ENCODE measurements at regions not wholly inside any gene's neighbourhood (a gene's known extent, or its start where the extent isn't known, plus 50 kb on each side); places are given as distances from the start of the nearest gene placed in this dataset.
"Not testable (repeated sequence)": the region's sequence is repeated elsewhere in the genome, so short reads cannot be mapped to it uniquely, and the experiment has no call there.

GRCh38 chr1:91606546-91607078, 106.0 kb downstream of the CDC7 start:
- DNase-seq = no peak

- not testable (repeated sequence) for DNase-seq
These were observed 107.0 kb downstream of the CDC7 start for GRCh38 chr1:91607686-91608085.

- no peak for DNase-seq
These were observed 108.2 kb downstream of the CDC7 start for GRCh38 chr1:91608876-91609275.

GRCh38 chr1:91609551-91609950, 108.9 kb downstream of the CDC7 start:
- DNase-seq = no peak

DNA sequence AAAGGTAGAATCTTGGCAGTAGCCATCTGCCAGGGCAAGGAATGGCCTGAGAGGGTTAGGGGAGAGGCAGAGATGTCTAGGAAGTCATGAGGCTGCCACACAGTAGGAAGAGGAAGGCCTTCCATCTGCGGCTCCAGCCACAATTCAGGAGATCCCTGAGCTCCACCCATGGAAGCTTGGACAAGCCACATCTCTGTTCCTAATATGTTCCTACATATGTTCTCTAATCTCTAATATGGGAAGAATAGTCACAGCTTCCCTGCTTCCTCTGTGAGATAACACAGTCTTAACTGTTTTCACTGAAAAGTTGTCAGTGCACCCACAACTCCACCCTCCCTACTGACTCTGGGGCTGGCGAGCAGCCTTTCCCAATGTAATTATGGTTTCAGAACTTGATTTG, 109.5 kb downstream of the CDC7 start:
- no peak for DNase-seq

DNA sequence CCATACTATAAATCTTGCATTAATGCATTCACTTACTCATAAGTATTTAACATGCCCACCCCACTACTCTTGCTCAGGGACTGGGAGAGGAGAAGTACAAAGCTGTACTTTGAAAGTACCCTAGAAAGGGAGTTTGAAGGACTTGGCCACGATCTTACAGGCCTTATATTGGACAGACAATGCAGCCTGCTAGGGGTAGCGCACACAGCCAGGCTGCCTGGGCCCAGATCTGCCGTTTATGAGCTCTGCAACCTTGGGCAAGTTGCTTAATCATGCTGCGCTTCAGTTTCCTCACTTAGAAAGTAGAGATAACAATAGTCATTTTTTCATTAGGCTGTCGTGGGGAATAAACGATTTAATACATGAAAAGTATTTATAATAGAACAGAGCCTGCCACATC, 110.1 kb downstream of the CDC7 start:
- no peak for DNase-seq

DNA sequence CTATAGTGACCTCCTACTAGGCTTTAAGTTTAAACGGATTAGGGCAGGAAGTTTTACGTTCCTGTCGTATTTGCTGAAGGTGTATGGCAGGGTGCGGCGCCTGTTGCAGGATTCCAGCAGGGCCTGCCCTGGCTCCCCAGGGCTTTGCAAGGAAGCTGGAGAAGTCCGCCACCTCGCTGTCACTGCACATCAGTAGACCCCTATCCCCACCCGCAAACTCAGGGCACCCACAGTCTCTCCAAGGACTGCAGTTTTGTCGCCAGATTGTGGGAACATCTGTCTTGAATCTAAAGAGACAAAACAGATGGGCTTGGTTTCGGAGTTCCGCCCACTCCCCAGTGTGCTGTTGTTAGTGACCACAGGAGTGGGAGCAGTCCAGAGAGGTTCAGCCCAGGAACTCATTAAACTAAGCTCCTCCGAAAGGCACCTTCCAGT, 110.8 kb downstream of the CDC7 start:
- DNase-seq = no peak

DNA sequence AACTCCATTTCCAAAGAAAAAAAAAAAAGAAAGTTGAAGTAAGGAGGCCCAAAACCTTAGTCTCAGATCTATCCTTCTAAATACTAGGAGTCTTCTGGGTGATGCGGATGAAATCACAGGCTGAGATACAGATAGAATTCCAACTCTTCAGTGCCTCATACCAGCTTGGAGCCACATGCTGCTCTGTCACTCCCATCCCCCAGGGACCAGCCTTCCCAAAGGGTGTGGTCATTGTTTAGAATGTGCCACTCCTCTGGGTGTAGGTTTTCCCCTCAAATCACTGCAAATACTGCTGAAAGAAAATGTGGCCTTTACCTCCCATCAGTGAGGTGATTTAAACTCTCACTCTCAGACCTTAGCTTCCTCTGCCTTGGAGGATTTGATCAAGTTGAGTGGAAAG, 112.9 kb downstream of the CDC7 start:
- no peak for DNase-seq

GRCh38 chr1:91616712-91617111, 116.1 kb downstream of the CDC7 start:
- no peak for DNase-seq

- no peak for DNase-seq
These were observed 116.7 kb downstream of the CDC7 start for GRCh38 chr1:91617285-91617765.

GRCh38 chr1:91619881-91620280, 119.2 kb downstream of the CDC7 start:
- no peak for DNase-seq

DNA sequence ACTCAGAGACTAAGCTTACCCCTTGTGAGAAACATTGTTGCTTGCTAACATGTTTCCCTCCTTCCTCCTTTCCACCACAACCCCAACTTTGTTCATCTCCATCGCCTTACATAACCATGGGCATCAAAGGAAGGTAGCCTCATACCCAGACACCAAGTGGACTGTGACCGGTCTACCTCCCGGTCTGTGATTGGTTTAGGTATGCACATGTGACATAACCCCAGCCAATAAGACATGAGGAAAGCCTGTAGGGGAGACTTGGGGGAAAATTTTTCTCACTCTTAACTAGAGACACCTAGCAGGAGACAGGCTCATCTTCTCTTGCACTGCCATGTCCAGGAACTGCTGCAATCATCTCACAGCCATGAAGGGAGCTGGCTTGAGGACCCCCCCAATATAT, 120.7 kb downstream of the CDC7 start:
- DNase-seq = no peak

- DNase-seq = no peak
These were observed 121.3 kb downstream of the CDC7 start for GRCh38 chr1:91621907-91622306.

DNA sequence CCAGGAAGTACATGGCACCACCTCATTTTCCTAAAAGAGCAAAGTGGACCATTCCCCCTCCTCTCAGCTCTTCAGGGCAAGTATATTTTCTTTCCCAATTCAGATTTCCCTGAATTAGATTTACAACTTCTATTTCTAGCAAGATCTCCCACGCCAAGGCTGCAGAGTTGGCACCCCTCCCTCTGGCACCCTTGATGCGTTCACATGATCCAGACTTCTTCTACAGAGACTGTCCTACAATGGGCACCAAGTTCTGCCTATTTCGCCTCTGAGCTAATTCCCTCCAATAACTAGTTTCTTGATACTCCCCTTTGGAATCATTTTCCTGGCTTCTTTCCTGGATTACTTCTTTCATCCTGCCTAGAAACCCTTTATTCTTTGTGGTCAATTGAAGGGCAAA, 122.0 kb downstream of the CDC7 start:
- DNase-seq = no peak

DNA sequence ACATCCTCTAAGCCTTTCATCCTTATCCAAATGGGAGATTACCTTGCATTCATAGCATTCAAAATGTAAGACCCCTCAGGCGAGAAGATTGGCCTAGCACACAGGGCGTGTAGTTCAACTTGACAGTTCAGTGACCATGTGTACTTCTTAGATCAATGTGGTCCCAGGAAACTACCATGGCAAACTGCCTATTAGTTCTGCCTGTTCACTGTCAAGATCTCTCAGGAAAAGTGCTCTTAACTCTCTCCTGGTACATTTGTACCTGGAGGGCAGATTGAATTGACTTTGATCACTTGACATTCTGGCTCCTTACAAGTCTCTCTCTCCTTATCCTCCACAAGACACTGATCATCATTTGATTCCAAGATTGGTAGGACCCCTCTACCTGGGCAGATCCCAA, 122.4 kb downstream of the CDC7 start:
- no peak for DNase-seq

DNA sequence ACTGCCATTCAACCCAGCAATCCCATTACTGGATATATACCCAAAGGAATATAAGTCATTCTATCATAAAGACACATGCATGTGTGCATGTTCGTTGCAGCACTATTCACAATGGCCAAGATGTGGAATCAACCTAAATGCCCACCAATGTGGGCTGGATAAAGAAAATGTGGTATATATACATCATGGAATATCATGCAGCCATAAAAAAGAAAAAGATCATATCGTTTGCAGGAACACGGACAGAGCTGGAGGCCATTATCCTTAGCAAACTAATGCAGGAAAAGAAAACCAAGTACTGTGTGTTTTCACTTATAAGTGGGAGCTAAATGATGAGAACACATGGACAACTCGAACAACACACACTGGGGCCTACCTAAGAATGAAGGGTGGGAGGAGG, 123.7 kb downstream of the CDC7 start:
- DNase-seq = no peak
